Hepatocyte (in vitro differentiated cells): ENCODE measurements at regions not wholly inside any gene's neighbourhood (a gene's known extent, or its start where the extent isn't known, plus 50 kb on each side); places are given as distances from the start of the nearest gene placed in this dataset.

Source experiments
- DNase-seq: peaks from one replicate; pipeline ENCODE4 v3.0.0-alpha.2; 2016; ENCODE audit warnings: low spot score
- H2AFZ ChIP-seq: fragments of 200-600 bp; sonication (generic); 2 replicates; pipeline ENCODE4 v1.6.0; 2016; ENCODE audit warnings: antibody characterized with exemption, mild to moderate bottlenecking
- H3K27ac ChIP-seq: fragments of 200-600 bp; sonication (generic); 2 replicates; pipeline ENCODE4 v1.5.1; 2016; ENCODE audit warnings: mild to moderate bottlenecking
- H3K27me3 ChIP-seq: fragments of 200-600 bp; sonication (generic); 2 replicates; pipeline ENCODE4 v1.6.1; 2016
- H3K36me3 ChIP-seq: fragments of 200-600 bp; sonication (generic); replicated peaks from 2 replicates; pipeline ENCODE4 v1.5.1; 2016; ENCODE audit warnings: low read depth; ENCODE audit not compliant: insufficient read depth
- H3K4me1 ChIP-seq: fragments of 200-600 bp; sonication (generic); 2 replicates; pipeline ENCODE4 v1.5.1; 2016; ENCODE audit warnings: mild to moderate bottlenecking, moderate library complexity; ENCODE audit not compliant: insufficient read depth
- H3K4me2 ChIP-seq: fragments of 200-600 bp; sonication (generic); 2 replicates; pipeline ENCODE4 v1.6.0; 2016
- H3K4me3 ChIP-seq: fragments of 200-600 bp; sonication (generic); 2 replicates; pipeline ENCODE4 v1.5.1; 2016; ENCODE audit warnings: mild to moderate bottlenecking
- H3K79me2 ChIP-seq: fragments of 200-600 bp; sonication (generic); 2 replicates; pipeline ENCODE4 v1.6.0; 2017; ENCODE audit warnings: mild to moderate bottlenecking
- H3K9me2 ChIP-seq: fragments of 200-600 bp; sonication (generic); replicated peaks from 2 replicates; pipeline ENCODE4 v1.6.0; 2017; ENCODE audit warnings: mild to moderate bottlenecking; ENCODE audit not compliant: insufficient read depth
- H3K9me3 ChIP-seq: fragments of 200-600 bp; sonication (generic); 2 replicates; pipeline ENCODE4 v1.5.1; 2016; ENCODE audit warnings: low read depth, mild to moderate bottlenecking
- H4K20me1 ChIP-seq: fragments of 200-600 bp; sonication (generic); 2 replicates; pipeline ENCODE4 v1.6.0; 2016; ENCODE audit warnings: mild to moderate bottlenecking; ENCODE audit not compliant: insufficient read depth, poor library complexity, severe bottlenecking
- CTCF ChIP-seq: fragments of 200-600 bp; sonication (generic); IDR thresholded peaks from 2 replicates; pipeline ENCODE4 v1.5.1; 2016; ENCODE audit warnings: antibody characterized with exemption, mild to moderate bottlenecking; ENCODE audit not compliant: poor library complexity
- EZH2 ChIP-seq: fragments of 200-600 bp; sonication (generic); IDR thresholded peaks from 2 replicates; pipeline ENCODE4 v1.6.1; 2016; ENCODE audit warnings: antibody characterized with exemption, mild to moderate bottlenecking, borderline replicate concordance
- EZH2phosphoT487 ChIP-seq: fragments of 200-600 bp; sonication (generic); IDR thresholded peaks from one replicate; pipeline ENCODE4 v1.6.1; 2018; ENCODE audit warnings: antibody characterized with exemption, mild to moderate bottlenecking, low read depth, moderate library complexity; ENCODE audit not compliant: unreplicated experiment, severe bottlenecking
- WGBS: methylation state at CpG from one replicate; pipeline ENCODE4 v1.1.6; 2016; ENCODE audit warnings: low lambda C conversion rate; ENCODE audit errors: missing lambda C conversion rate; 5-methylcytosine and 5-hydroxymethylcytosine counted together

- no peak overlapping the region for H3K4me3 ChIP-seq
- H3K9me2 ChIP-seq, result no peaks in the 10 kb centered on the region
- H3K9me3 ChIP-seq, result no peaks in the 10 kb centered on the region
- peaks cover 18% of the 10 kb centered on the region for H3K4me1 ChIP-seq
- peak; percentile 23 for DNase-seq
- no peaks in the 10 kb centered on the region for H3K36me3 ChIP-seq
- WGBS, result 61% methylated on average over 2 of the region's 2 CpGs
- H3K4me2 ChIP-seq, result no peak overlapping the region
- H3K27me3 ChIP-seq, result no peaks in the 10 kb centered on the region
- no peak overlapping the region for H2AFZ ChIP-seq
- H3K27ac ChIP-seq, result no peak overlapping the region
- H3K79me2 ChIP-seq, result no peaks in the 10 kb centered on the region
- no peaks in the 10 kb centered on the region for H4K20me1 ChIP-seq
- no peak for TF ChIP-seq EZH2phosphoT487
- TF ChIP-seq CTCF, result no peak
- no peak for TF ChIP-seq EZH2
Observed at GRCh38 chr9:20022410-20022809, 233.6 kb upstream of the SLC24A2 start.

GRCh38 chr9:20016611-20017010 lies 227.8 kb upstream of the SLC24A2 start:
- TF ChIP-seq CTCF, result no peak
- no peak overlapping the region for H2AFZ ChIP-seq
- H3K36me3 ChIP-seq, result no peaks in the 10 kb centered on the region
- WGBS, result 84% methylated on average over 1 of the region's 1 CpG
- no peak for DNase-seq
- H4K20me1 ChIP-seq, result no peaks in the 10 kb centered on the region
- H3K4me3 ChIP-seq, result no peak overlapping the region
- H3K27ac ChIP-seq, result no peak overlapping the region
- no peaks in the 10 kb centered on the region for H3K9me2 ChIP-seq
- no peaks in the 10 kb centered on the region for H3K4me1 ChIP-seq
- H3K27me3 ChIP-seq, result no peaks in the 10 kb centered on the region
- no peaks in the 10 kb centered on the region for H3K9me3 ChIP-seq
- no peaks in the 10 kb centered on the region for H3K79me2 ChIP-seq
- H3K4me2 ChIP-seq, result no peak overlapping the region

- 97% methylated on average over 2 of the region's 2 CpGs for WGBS
- no peaks in the 10 kb centered on the region for H3K79me2 ChIP-seq
- H3K4me1 ChIP-seq, result no peaks in the 10 kb centered on the region
- H3K36me3 ChIP-seq, result no peaks in the 10 kb centered on the region
- no peak for DNase-seq
- no peak for TF ChIP-seq CTCF
- TF ChIP-seq EZH2, result no peak
- no peak for TF ChIP-seq EZH2phosphoT487
- H3K9me2 ChIP-seq, result no peaks in the 10 kb centered on the region
- H3K4me2 ChIP-seq, result no peak overlapping the region
- H3K9me3 ChIP-seq, result no peaks in the 10 kb centered on the region
- no peak overlapping the region for H3K27ac ChIP-seq
- no peaks in the 10 kb centered on the region for H3K27me3 ChIP-seq
- no peaks in the 10 kb centered on the region for H4K20me1 ChIP-seq
- no peak overlapping the region for H3K4me3 ChIP-seq
- H2AFZ ChIP-seq, result no peak overlapping the region
Observed at GRCh38 chr9:20015427-20015931, 226.6 kb upstream of the SLC24A2 start.

GRCh38 chr9:20014168-20014567 lies 225.3 kb upstream of the SLC24A2 start:
- DNase-seq, result no peak
- no peak overlapping the region for H3K27ac ChIP-seq
- no peaks in the 10 kb centered on the region for H3K4me1 ChIP-seq
- TF ChIP-seq EZH2phosphoT487 (no peak), CTCF (no peak), EZH2 (no peak)
- H3K79me2 ChIP-seq, result no peaks in the 10 kb centered on the region
- H3K4me2 ChIP-seq, result no peak overlapping the region
- WGBS, result 86% methylated on average over 4 of the region's 4 CpGs
- H3K9me3 ChIP-seq, result no peaks in the 10 kb centered on the region
- H2AFZ ChIP-seq, result no peak overlapping the region
- H3K4me3 ChIP-seq, result no peak overlapping the region
- H3K36me3 ChIP-seq, result no peaks in the 10 kb centered on the region
- no peaks in the 10 kb centered on the region for H4K20me1 ChIP-seq
- H3K9me2 ChIP-seq, result no peaks in the 10 kb centered on the region
- H3K27me3 ChIP-seq, result no peaks in the 10 kb centered on the region
